ENCODE measurements at regions not wholly inside any gene's neighbourhood (a gene's known extent, or its start where the extent isn't known, plus 50 kb on each side); places are given as distances from the start of the nearest gene placed in this dataset.

- H3K4me1 ChIP-seq (ENCODE audit: insufficient read depth, low read length, severe bottlenecking): no peaks in the 10 kb centered on the region
- H3K4me2 ChIP-seq (ENCODE audit: low read length): no peak overlapping the region
- no peak overlapping the region for H3K9ac ChIP-seq (ENCODE audit: low read length)
- no peaks in the 10 kb centered on the region for H3K27me3 ChIP-seq (ENCODE audit: insufficient read depth, low read length)
- H3K9me3 ChIP-seq (ENCODE audit: low read length): no peaks in the 10 kb centered on the region
- no peaks in the 10 kb centered on the region for H4K20me1 ChIP-seq (ENCODE audit: insufficient read depth, low read length)
- H2AFZ ChIP-seq (ENCODE audit: low read length): no peak overlapping the region
- H3K27ac ChIP-seq (ENCODE audit: low read depth, low read length, poor library complexity, severe bottlenecking): no peak overlapping the region
- H3F3A ChIP-seq (ENCODE audit: insufficient read depth, low read length): no peaks in the 10 kb centered on the region
- no peak overlapping the region for H3K4me3 ChIP-seq (ENCODE audit: low read depth, low read length, poor library complexity, severe bottlenecking)
- no peak for TF ChIP-seq CTCF (IDR thresholded peaks at IDR 0.05; ENCODE audit: low read length)
- H3K9me2 ChIP-seq (ENCODE audit: low read depth, low read length): no peaks in the 10 kb centered on the region
- H3K79me2 ChIP-seq (ENCODE audit: insufficient read depth, low read length): no peaks in the 10 kb centered on the region
- H3K36me3 ChIP-seq (ENCODE audit: insufficient read depth, low read length): no peaks in the 10 kb centered on the region
Measured at GRCh38 chr2:19823507-19823906, 78.3 kb downstream of the TTC32 start.

- Histone ChIP-seq H3K9me3 (ENCODE audit: low read length) (no peaks in the 10 kb centered on the region), H3K4me1 (ENCODE audit: insufficient read depth, low read length, severe bottlenecking) (no peaks in the 10 kb centered on the region), H3K9ac (ENCODE audit: low read length) (no peak overlapping the region), H3K27me3 (ENCODE audit: insufficient read depth, low read length) (no peaks in the 10 kb centered on the region), H2AFZ (ENCODE audit: low read length) (no peak overlapping the region), H3F3A (ENCODE audit: insufficient read depth, low read length) (no peaks in the 10 kb centered on the region), H3K9me2 (ENCODE audit: low read depth, low read length) (no peaks in the 10 kb centered on the region), H3K4me2 (ENCODE audit: low read length) (no peak overlapping the region), H4K20me1 (ENCODE audit: insufficient read depth, low read length) (no peaks in the 10 kb centered on the region), H3K36me3 (ENCODE audit: insufficient read depth, low read length) (no peaks in the 10 kb centered on the region), H3K4me3 (ENCODE audit: low read depth, low read length, poor library complexity, severe bottlenecking) (no peak overlapping the region), H3K79me2 (ENCODE audit: insufficient read depth, low read length) (no peaks in the 10 kb centered on the region), H3K27ac (ENCODE audit: low read depth, low read length, poor library complexity, severe bottlenecking) (no peak overlapping the region)
- TF ChIP-seq CTCF (IDR thresholded peaks at IDR 0.05; ENCODE audit: low read length) (no peak), EZH2 (IDR thresholded peaks at IDR 0.05; ENCODE audit: borderline replicate concordance, low read length) (no peak)
Measured at GRCh38 chr2:19819097-19820065, 82.4 kb downstream of the TTC32 start.

- Histone ChIP-seq H3K4me1 (ENCODE audit: insufficient read depth, low read length, severe bottlenecking) (no peaks in the 10 kb centered on the region), H3K4me3 (ENCODE audit: low read depth, low read length, poor library complexity, severe bottlenecking) (no peak overlapping the region), H3K27ac (ENCODE audit: low read depth, low read length, poor library complexity, severe bottlenecking) (no peak overlapping the region), H4K20me1 (ENCODE audit: insufficient read depth, low read length) (no peaks in the 10 kb centered on the region), H3K9me3 (ENCODE audit: low read length) (no peaks in the 10 kb centered on the region), H3K4me2 (ENCODE audit: low read length) (no peak overlapping the region), H2AFZ (ENCODE audit: low read length) (no peak overlapping the region), H3K9me2 (ENCODE audit: low read depth, low read length) (no peaks in the 10 kb centered on the region), H3F3A (ENCODE audit: insufficient read depth, low read length) (no peaks in the 10 kb centered on the region), H3K9ac (ENCODE audit: low read length) (no peak overlapping the region), H3K79me2 (ENCODE audit: insufficient read depth, low read length) (no peaks in the 10 kb centered on the region), H3K27me3 (ENCODE audit: insufficient read depth, low read length) (no peaks in the 10 kb centered on the region), H3K36me3 (ENCODE audit: insufficient read depth, low read length) (no peaks in the 10 kb centered on the region)
- no peak for TF ChIP-seq EZH2 (IDR thresholded peaks at IDR 0.05; ENCODE audit: borderline replicate concordance, low read length)
- no peak for TF ChIP-seq CTCF (IDR thresholded peaks at IDR 0.05; ENCODE audit: low read length)
Measured at GRCh38 chr2:19818543-19818942, 83.2 kb downstream of the TTC32 start.

All from OCI-LY1 (cell line).